ENCODE measurements at regions not wholly inside any gene's neighbourhood (a gene's known extent, or its start where the extent isn't known, plus 50 kb on each side); places are given as distances from the start of the nearest gene placed in this dataset.

DNA sequence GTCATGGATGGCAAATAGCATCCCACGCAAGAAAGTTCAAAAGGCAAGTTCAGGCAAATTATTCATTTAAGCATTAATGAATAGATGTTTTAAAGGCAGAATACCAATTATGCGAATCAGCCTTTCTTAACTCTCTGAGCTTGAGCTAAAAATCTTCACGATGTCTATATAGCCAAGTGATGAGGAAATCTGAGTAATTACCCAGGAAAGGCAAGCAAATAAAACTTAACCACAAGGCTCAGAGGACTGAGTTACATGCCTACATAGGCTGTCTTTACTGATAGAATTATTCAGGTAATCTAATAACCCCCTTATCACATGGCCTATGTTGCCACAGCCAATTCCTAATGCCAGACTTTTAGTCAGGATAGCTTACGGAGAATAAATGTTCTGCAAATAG is 120.8 kb upstream of the MTAP start:
- no peaks in the 10 kb centered on the region for H3K4me1 ChIP-seq (ENCODE audit: low read depth)
- no peaks in the 10 kb centered on the region for H3K27me3 ChIP-seq
- no peak overlapping the region for H3K4me3 ChIP-seq
- TF ChIP-seq CTCF (IDR thresholded peaks at IDR 0.05; ENCODE audit: low read depth, low read length), result no peak
- no peaks in the 10 kb centered on the region for H3K36me3 ChIP-seq
- no peaks in the 10 kb centered on the region for H3K9me3 ChIP-seq (ENCODE audit: low read depth)
- no peak overlapping the region for H3K27ac ChIP-seq
- DNase-seq (ENCODE audit: low read depth in 1 of 2, low spot score in 1 of 2), result peak in 1 of 2 donors; percentile 70

DNA sequence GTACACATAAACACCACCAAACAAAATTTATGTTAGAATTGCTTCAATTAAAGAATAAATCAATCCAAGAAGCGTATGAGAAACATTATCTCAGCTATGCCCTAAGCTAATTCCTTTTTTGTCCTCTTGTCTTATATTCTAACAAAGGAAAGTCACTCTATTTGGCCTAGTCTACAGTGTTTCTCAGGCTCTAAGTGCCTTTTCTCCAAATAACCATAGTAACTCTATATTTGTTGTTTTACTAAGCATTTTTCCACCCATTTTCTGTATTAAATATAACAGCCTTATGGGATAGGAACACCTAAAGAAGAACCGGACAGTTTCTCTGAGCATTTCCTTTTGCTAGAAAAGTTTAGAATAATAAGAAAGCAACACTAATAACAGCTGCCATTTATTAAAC is 120.1 kb upstream of the MTAP start:
- H3K36me3 ChIP-seq, result no peaks in the 10 kb centered on the region
- H3K27ac ChIP-seq, result no peak overlapping the region
- H3K4me3 ChIP-seq, result no peak overlapping the region
- H3K9me3 ChIP-seq (ENCODE audit: low read depth), result no peaks in the 10 kb centered on the region
- no peaks in the 10 kb centered on the region for H3K27me3 ChIP-seq
- no peak for DNase-seq (ENCODE audit: low read depth in 1 of 2, low spot score in 1 of 2)
- H3K4me1 ChIP-seq (ENCODE audit: low read depth), result no peaks in the 10 kb centered on the region
- TF ChIP-seq CTCF (IDR thresholded peaks at IDR 0.05; ENCODE audit: low read depth, low read length), result no peak

DNA sequence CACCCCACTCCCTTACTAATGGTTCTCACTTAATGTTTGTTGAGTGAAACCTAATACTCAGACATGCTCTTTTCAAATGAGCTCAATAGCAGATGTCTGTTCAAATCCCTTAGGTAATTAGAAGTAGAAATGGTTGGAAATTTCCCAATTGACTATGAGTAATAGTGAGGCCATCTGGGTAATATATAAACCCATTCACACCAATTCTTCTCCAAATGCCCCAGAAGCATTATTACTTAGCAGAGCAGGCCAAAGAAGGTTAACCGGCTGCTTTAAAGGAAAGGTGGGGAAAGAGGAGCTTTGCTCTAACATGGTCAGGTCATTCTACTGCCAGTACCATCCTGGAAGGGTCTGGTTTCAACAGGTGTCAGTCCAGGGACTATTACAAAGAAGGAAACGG is 119.5 kb upstream of the MTAP start:
- no peaks in the 10 kb centered on the region for H3K4me1 ChIP-seq (ENCODE audit: low read depth)
- no peaks in the 10 kb centered on the region for H3K27me3 ChIP-seq
- DNase-seq (ENCODE audit: low read depth in 1 of 2, low spot score in 1 of 2), result peak in 1 of 2 donors; percentile 41
- no peak overlapping the region for H3K27ac ChIP-seq
- TF ChIP-seq CTCF (IDR thresholded peaks at IDR 0.05; ENCODE audit: low read depth, low read length), result no peak
- no peaks in the 10 kb centered on the region for H3K36me3 ChIP-seq
- H3K4me3 ChIP-seq, result no peak overlapping the region
- no peaks in the 10 kb centered on the region for H3K9me3 ChIP-seq (ENCODE audit: low read depth)

- Histone ChIP-seq H3K9me3 (ENCODE audit: low read depth) (no peaks in the 10 kb centered on the region), H3K27me3 (no peaks in the 10 kb centered on the region), H3K27ac (no peak overlapping the region), H3K36me3 (no peaks in the 10 kb centered on the region), H3K4me3 (no peak overlapping the region), H3K4me1 (ENCODE audit: low read depth) (no peaks in the 10 kb centered on the region)
- no peak for TF ChIP-seq CTCF (IDR thresholded peaks at IDR 0.05; ENCODE audit: low read depth, low read length)
- peak in 1 of 2 donors; percentile 49 for DNase-seq (ENCODE audit: low read depth in 1 of 2, low spot score in 1 of 2)
Measured at GRCh38 chr9:21683484-21684175, 118.8 kb upstream of the MTAP start.

DNA sequence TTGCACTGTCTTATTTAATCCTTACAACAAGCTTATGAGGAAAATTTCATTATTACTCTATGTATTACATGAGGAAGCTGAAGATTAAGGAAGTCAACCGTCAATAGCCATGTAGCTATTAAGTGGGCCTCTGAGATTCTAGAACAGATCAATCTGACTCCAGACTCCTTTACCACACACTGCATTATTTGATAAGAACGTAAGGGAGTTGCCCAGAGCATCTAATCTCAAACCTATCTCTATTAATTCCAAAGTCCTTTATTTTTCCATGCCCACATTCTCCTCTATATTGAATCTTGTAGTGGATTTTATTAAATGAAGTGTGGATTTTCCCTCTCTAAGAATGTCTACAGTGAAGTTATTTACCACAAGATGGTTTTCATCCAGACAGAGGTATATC is 118.2 kb upstream of the MTAP start:
- H3K36me3 ChIP-seq, result no peaks in the 10 kb centered on the region
- DNase-seq (ENCODE audit: low read depth in 1 of 2, low spot score in 1 of 2), result no peak
- no peaks in the 10 kb centered on the region for H3K9me3 ChIP-seq (ENCODE audit: low read depth)
- no peaks in the 10 kb centered on the region for H3K27me3 ChIP-seq
- H3K4me1 ChIP-seq (ENCODE audit: low read depth), result no peaks in the 10 kb centered on the region
- TF ChIP-seq CTCF (IDR thresholded peaks at IDR 0.05; ENCODE audit: low read depth, low read length), result no peak
- H3K4me3 ChIP-seq, result no peak overlapping the region
- no peak overlapping the region for H3K27ac ChIP-seq
